Endodermal cell (in vitro differentiated cells): ENCODE measurements at regions not wholly inside any gene's neighbourhood (a gene's known extent, or its start where the extent isn't known, plus 50 kb on each side); places are given as distances from the start of the nearest gene placed in this dataset.
A peak's percentile ranks its signal among the peaks of the same experiment; 100 is the strongest.

Source experiments
- DNase-seq: peaks from one replicate; pipeline ENCODE4 v3.0.0-alpha.2; 2017
- H3K27ac ChIP-seq: 2 replicates; pipeline ENCODE4 v1.5.1; 2013; ENCODE audit warnings: mild to moderate bottlenecking, low read depth, low read length, moderate library complexity
- H3K27me3 ChIP-seq: 2 replicates; pipeline ENCODE4 v1.6.1; 2013; ENCODE audit warnings: mild to moderate bottlenecking, low read length, moderate library complexity; ENCODE audit not compliant: insufficient read depth, control insufficient read depth, poor library complexity, severe bottlenecking
- H3K36me3 ChIP-seq: 2 replicates; pipeline ENCODE4 v1.7.0; 2013; ENCODE audit warnings: mild to moderate bottlenecking, low read length, moderate library complexity; ENCODE audit not compliant: control insufficient read depth, insufficient read depth
- H3K4me1 ChIP-seq: one replicate; pipeline ENCODE4 v1.7.0; 2013; ENCODE audit warnings: low read length; ENCODE audit not compliant: control insufficient read depth, insufficient read depth
- H3K4me3 ChIP-seq: 2 replicates; pipeline ENCODE4 v1.5.1; 2013; ENCODE audit warnings: mild to moderate bottlenecking, low read length, moderate library complexity
- H3K9ac ChIP-seq: 2 replicates; pipeline ENCODE4 v1.6.1; 2013; ENCODE audit warnings: mild to moderate bottlenecking, low read length, moderate library complexity; ENCODE audit not compliant: poor library complexity, severe bottlenecking; ENCODE audit errors: extremely low read depth
- H3K9me3 ChIP-seq: 2 replicates; pipeline ENCODE4 v1.6.1; 2013; ENCODE audit warnings: mild to moderate bottlenecking, low read length, moderate library complexity; ENCODE audit not compliant: control insufficient read depth
- H3K27ac Mint-ChIP-seq: 2 replicates; pipeline ENCODE4 v1.8.0; 2020; ENCODE audit warnings: mixed read lengths
- H3K27me3 Mint-ChIP-seq: 2 replicates; pipeline ENCODE4 v1.8.0; 2021; ENCODE audit warnings: mild to moderate bottlenecking, mixed read lengths; ENCODE audit not compliant: insufficient read depth
- H3K36me3 Mint-ChIP-seq: 2 replicates; pipeline ENCODE4 v1.8.0; 2020; ENCODE audit warnings: low read depth, mixed read lengths
- H3K4me1 Mint-ChIP-seq: 2 replicates; pipeline ENCODE4 v1.8.0; 2020; ENCODE audit warnings: mixed read lengths
- H3K4me3 Mint-ChIP-seq: 2 replicates; pipeline ENCODE4 v1.8.0; 2020; ENCODE audit warnings: mild to moderate bottlenecking, moderate library complexity, mixed read lengths
- H3K9me3 Mint-ChIP-seq: 2 replicates; pipeline ENCODE4 v1.8.0; 2020; ENCODE audit warnings: mild to moderate bottlenecking, mixed read lengths
- WGBS, 2 experiments: methylation state at CpG; one replicate each; pipeline versions ENCODE4 v1.1.5 to v1.1.7; 2013; ENCODE audit warnings: missing lambda C conversion rate in 2 of 2, mixed read lengths in 1 of 2; ENCODE audit not compliant: insufficient coverage in 1 of 2, insufficient read length in 1 of 2; 5-methylcytosine and 5-hydroxymethylcytosine counted together
- TF ChIP-seq, protein P1 (sequence below): fragments of 200-600 bp; sonication (generic); conservative IDR thresholded peaks from 2 replicates; pipeline ENCODE4 v1.5.0; 2021; ENCODE audit warnings: antibody characterized with exemption, mild to moderate bottlenecking

DNA sequence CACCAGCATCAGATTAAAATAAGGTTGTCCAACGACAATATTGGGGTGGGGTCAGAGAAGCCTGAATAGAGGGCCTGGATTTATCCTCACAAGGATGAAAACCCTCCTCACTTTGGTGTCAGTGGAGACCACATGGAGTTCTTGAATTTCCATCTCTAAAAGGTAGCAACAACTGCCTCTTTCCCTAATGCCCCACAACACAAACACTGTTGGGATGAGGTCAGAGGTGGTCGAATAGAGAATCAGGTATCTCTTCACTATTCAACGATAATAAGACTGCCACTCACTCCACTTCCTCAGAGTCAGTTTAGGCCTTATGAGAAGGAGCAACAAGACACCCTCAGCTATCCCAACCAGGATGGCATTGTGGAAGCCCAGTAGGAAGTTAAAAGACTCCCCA lies 596.1 kb downstream of the HTR1B start:
- H3K9me3 ChIP-seq, result no peaks in the 10 kb centered on the region
- H3K9me3 Mint-ChIP-seq, result peaks cover 3% of the 10 kb centered on the region
- no peak for DNase-seq
- H3K9ac ChIP-seq, result no peak overlapping the region
- H3K27ac Mint-ChIP-seq, result peak overlapping the region; percentile 35
- no peaks in the 10 kb centered on the region for H3K27me3 ChIP-seq
- no peaks in the 10 kb centered on the region for H3K4me1 ChIP-seq
- H3K36me3 Mint-ChIP-seq, result peaks cover 2% of the 10 kb centered on the region
- H3K4me3 Mint-ChIP-seq, result no peak overlapping the region
- H3K4me1 Mint-ChIP-seq, result no peaks in the 10 kb centered on the region
- H3K4me3 ChIP-seq, result no peak overlapping the region
- no peaks in the 10 kb centered on the region for H3K36me3 ChIP-seq
- H3K27me3 Mint-ChIP-seq, result no peaks in the 10 kb centered on the region
- H3K27ac ChIP-seq, result no peak overlapping the region
- TF ChIP-seq, protein P1, sequence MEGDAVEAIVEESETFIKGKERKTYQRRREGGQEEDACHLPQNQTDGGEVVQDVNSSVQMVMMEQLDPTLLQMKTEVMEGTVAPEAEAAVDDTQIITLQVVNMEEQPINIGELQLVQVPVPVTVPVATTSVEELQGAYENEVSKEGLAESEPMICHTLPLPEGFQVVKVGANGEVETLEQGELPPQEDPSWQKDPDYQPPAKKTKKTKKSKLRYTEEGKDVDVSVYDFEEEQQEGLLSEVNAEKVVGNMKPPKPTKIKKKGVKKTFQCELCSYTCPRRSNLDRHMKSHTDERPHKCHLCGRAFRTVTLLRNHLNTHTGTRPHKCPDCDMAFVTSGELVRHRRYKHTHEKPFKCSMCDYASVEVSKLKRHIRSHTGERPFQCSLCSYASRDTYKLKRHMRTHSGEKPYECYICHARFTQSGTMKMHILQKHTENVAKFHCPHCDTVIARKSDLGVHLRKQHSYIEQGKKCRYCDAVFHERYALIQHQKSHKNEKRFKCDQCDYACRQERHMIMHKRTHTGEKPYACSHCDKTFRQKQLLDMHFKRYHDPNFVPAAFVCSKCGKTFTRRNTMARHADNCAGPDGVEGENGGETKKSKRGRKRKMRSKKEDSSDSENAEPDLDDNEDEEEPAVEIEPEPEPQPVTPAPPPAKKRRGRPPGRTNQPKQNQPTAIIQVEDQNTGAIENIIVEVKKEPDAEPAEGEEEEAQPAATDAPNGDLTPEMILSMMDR, result no peak
- 92% methylated on average over 3 of the region's 3 CpGs; no CpG with 5 or more reads in 1 of the 2 experiments for WGBS, 2 experiments

- H3K36me3 ChIP-seq, result no peaks in the 10 kb centered on the region
- no peak overlapping the region for H3K27ac ChIP-seq
- Mint-ChIP-seq H3K4me3 (no peak overlapping the region), H3K36me3 (peaks cover 2% of the 10 kb centered on the region), H3K9me3 (no peaks in the 10 kb centered on the region), H3K27me3 (no peaks in the 10 kb centered on the region), H3K27ac (no peak overlapping the region), H3K4me1 (peaks cover 3% of the 10 kb centered on the region)
- no peaks in the 10 kb centered on the region for H3K27me3 ChIP-seq
- no peak overlapping the region for H3K4me3 ChIP-seq
- H3K4me1 ChIP-seq, result no peaks in the 10 kb centered on the region
- TF ChIP-seq, protein P1, result no peak
- DNase-seq, result no peak
- WGBS, 2 experiments, result 82 to 100% methylated on average over 1 to 4 of the region's 5 CpGs
- H3K9ac ChIP-seq, result no peak overlapping the region
- H3K9me3 ChIP-seq, result no peaks in the 10 kb centered on the region
These were observed 597.0 kb downstream of the HTR1B start for GRCh38 chr6:76866091-76866915.

- 0% methylated on average over 1 of the region's 1 CpG; no CpG with 5 or more reads in 1 of the 2 experiments for WGBS, 2 experiments
- H3K9me3 Mint-ChIP-seq, result no peaks in the 10 kb centered on the region
These were observed 600.4 kb downstream of the HTR1B start for GRCh38 chr6:76862936-76863335.

More at GRCh38 chr6:76862936-76863335, 600.4 kb downstream of the HTR1B start:
- Histone ChIP-seq H3K9ac (no peak overlapping the region), H3K4me3 (no peak overlapping the region), H3K4me1 (no peaks in the 10 kb centered on the region), H3K36me3 (no peaks in the 10 kb centered on the region), H3K27ac (no peak overlapping the region), H3K9me3 (no peaks in the 10 kb centered on the region), H3K27me3 (no peaks in the 10 kb centered on the region)
- TF ChIP-seq, protein P1, result no peak
- peaks cover 3% of the 10 kb centered on the region for H3K4me1 Mint-ChIP-seq
- no peak for DNase-seq
- H3K4me3 Mint-ChIP-seq, result no peak overlapping the region
- no peaks in the 10 kb centered on the region for H3K36me3 Mint-ChIP-seq
- H3K27me3 Mint-ChIP-seq, result no peaks in the 10 kb centered on the region
- H3K27ac Mint-ChIP-seq, result no peak overlapping the region
